ENCODE measurements at regions not wholly inside any gene's neighbourhood (a gene's known extent, or its start where the extent isn't known, plus 50 kb on each side); places are given as distances from the start of the nearest gene placed in this dataset.

- TF ChIP-seq CTCF (conservative IDR thresholded peaks at IDR 0.05) (no peak), ZFX (IDR thresholded peaks at IDR 0.05) (no peak)
Measured at GRCh38 chr20:43859994-43860393, 54.7 kb upstream of the TOX2 start.

All from C4-2B (cell line).